Sigmoid colon (tissue), 4 donors: ENCODE measurements at regions not wholly inside any gene's neighbourhood (a gene's known extent, or its start where the extent isn't known, plus 50 kb on each side); places are given as distances from the start of the nearest gene placed in this dataset.

Source experiments
- CTCF ChIP-seq, 4 experiments: fragments of 450-650 bp in 3 of 4; fragments of 200-600 bp in 1 of 4; IDR thresholded peaks; one replicate each; pipeline ENCODE4 v1.5.1; 2016 to 2019; ENCODE audit warnings: antibody characterized with exemption in 4 of 4, mild to moderate bottlenecking in 3 of 4, moderate library complexity in 2 of 4
- EP300 ChIP-seq, 4 donors: sonication (generic); formaldehyde crosslinking; IDR thresholded peaks; one replicate each; pipeline ENCODE4 v1.6.1; 2017; ENCODE audit warnings: antibody characterized with exemption in 4 of 4
- POLR2A ChIP-seq, 2 donors: fragments of 450-650 bp; IDR thresholded peaks; one replicate each; pipeline ENCODE4 v1.6.1; 2016; ENCODE audit warnings: antibody characterized with exemption in 2 of 2, mild to moderate bottlenecking in 2 of 2, moderate library complexity in 2 of 2
- POLR2AphosphoS5 ChIP-seq, 4 donors: sonication (generic); formaldehyde crosslinking; IDR thresholded peaks; one replicate each; pipeline ENCODE4 v1.6.1; 2017; ENCODE audit warnings: antibody characterized with exemption in 4 of 4

- TF ChIP-seq CTCF (IDR thresholded peaks at IDR 0.05) (no peak), POLR2A (IDR thresholded peaks at IDR 0.05) (no peak), POLR2AphosphoS5 (IDR thresholded peaks at IDR 0.05) (no peak), EP300 (IDR thresholded peaks at IDR 0.05) (no peak)
Observed at GRCh38 chr3:148381051-148381450, 316.7 kb upstream of the AGTR1 start.
